Tibial nerve (tissue), 4 donors: ENCODE measurements at regions not wholly inside any gene's neighbourhood (a gene's known extent, or its start where the extent isn't known, plus 50 kb on each side); places are given as distances from the start of the nearest gene placed in this dataset.

Experiments
- EP300 ChIP-seq, 2 donors: sonication (generic); formaldehyde crosslinking; IDR thresholded peaks; one replicate each; pipeline ENCODE4 v1.6.1; 2017; ENCODE audit warnings: antibody characterized with exemption in 2 of 2, mild to moderate bottlenecking in 1 of 2
- POLR2A ChIP-seq, 2 donors: fragments of 450-650 bp; IDR thresholded peaks; one replicate each; pipeline ENCODE4 v1.6.1; 2017; ENCODE audit warnings: antibody characterized with exemption in 2 of 2, mild to moderate bottlenecking in 2 of 2, moderate library complexity in 2 of 2
- TF ChIP-seq, protein P1 (sequence below), 5 experiments: fragments of 200-600 bp in 3 of 5; fragments of 450-650 bp in 2 of 5; sonication (generic) in 3 of 5; IDR thresholded peaks; one replicate each; pipeline ENCODE4 v1.5.1; 2016 to 2019; ENCODE audit warnings: antibody characterized with exemption in 5 of 5, mild to moderate bottlenecking in 3 of 5, moderate library complexity in 2 of 5

DNA sequence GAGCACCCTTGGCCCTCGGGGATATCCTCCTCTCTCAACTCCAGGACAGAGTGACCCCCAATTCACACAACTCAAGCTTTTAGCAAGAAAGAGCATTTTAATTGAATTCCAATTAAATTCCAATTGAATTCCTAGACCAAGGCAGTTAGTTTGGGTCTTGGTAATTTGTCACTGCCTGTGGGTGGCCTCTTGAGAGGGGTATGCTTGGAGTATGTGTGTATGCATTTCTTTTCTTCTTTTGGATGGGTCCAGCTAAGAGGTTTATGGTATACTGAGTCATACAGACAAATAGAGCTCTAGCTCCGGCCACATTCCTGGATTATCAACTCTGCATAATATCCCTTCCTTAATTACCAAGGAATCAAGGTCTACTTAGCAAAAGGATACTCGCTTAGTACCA is 136.7 kb downstream of the PCTP start:
- TF ChIP-seq, protein P1, sequence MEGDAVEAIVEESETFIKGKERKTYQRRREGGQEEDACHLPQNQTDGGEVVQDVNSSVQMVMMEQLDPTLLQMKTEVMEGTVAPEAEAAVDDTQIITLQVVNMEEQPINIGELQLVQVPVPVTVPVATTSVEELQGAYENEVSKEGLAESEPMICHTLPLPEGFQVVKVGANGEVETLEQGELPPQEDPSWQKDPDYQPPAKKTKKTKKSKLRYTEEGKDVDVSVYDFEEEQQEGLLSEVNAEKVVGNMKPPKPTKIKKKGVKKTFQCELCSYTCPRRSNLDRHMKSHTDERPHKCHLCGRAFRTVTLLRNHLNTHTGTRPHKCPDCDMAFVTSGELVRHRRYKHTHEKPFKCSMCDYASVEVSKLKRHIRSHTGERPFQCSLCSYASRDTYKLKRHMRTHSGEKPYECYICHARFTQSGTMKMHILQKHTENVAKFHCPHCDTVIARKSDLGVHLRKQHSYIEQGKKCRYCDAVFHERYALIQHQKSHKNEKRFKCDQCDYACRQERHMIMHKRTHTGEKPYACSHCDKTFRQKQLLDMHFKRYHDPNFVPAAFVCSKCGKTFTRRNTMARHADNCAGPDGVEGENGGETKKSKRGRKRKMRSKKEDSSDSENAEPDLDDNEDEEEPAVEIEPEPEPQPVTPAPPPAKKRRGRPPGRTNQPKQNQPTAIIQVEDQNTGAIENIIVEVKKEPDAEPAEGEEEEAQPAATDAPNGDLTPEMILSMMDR (IDR thresholded peaks at IDR 0.05), result no peak
- TF ChIP-seq POLR2A (IDR thresholded peaks at IDR 0.05) (no peak), EP300 (IDR thresholded peaks at IDR 0.05) (no peak)
